Esophagus squamous epithelium (tissue), 5 donors: ENCODE measurements at regions not wholly inside any gene's neighbourhood (a gene's known extent, or its start where the extent isn't known, plus 50 kb on each side); places are given as distances from the start of the nearest gene placed in this dataset.

ENCODE experiments used
- DNase-seq: peaks from one replicate; lab custom pipeline; 2025; lab: John Stamatoyannopoulos, UW
- H3K27ac ChIP-seq, 4 donors: fragments of 200-600 bp; sonication (generic); one replicate each; pipeline ENCODE4 v1.5.1; 2016 to 2019; ENCODE audit warnings: mild to moderate bottlenecking in 1 of 4
- H3K27me3 ChIP-seq, 4 donors: fragments of 200-600 bp; sonication (generic); 1 replicate in 3 of 4; 2 replicates in 1 of 4; pipeline versions ENCODE4 v1.5.1 to v1.6.0; 2017 to 2021; ENCODE audit warnings: antibody characterized with exemption in 1 of 4
- H3K36me3 ChIP-seq, 3 donors: fragments of 200-600 bp; sonication (generic); one replicate each; pipeline ENCODE4 v1.5.1; 2016 to 2019
- H3K4me1 ChIP-seq, 3 donors: fragments of 200-600 bp; sonication (generic); one replicate each; pipeline ENCODE4 v1.5.1; 2017 to 2019
- H3K4me3 ChIP-seq, 4 donors: fragments of 200-600 bp; sonication (generic); 1 replicate in 3 of 4; 2 replicates in 1 of 4; pipeline ENCODE4 v1.5.1; 2016 to 2019; ENCODE audit warnings: mild to moderate bottlenecking in 2 of 4, moderate library complexity in 1 of 4
- H3K9me3 ChIP-seq, 3 donors: fragments of 200-600 bp; sonication (generic); one replicate each; pipeline ENCODE4 v1.5.1; 2016 to 2019
- POLR2A ChIP-seq, 4 donors: fragments of 450-650 bp; IDR thresholded peaks; one replicate each; pipeline ENCODE4 v1.6.1; 2017; ENCODE audit warnings: antibody characterized with exemption in 4 of 4, mild to moderate bottlenecking in 4 of 4, moderate library complexity in 3 of 4
- WGBS, 2 donors: methylation state at CpG; one replicate each; pipeline ENCODE4 v1.1.5; 2018; 5-methylcytosine and 5-hydroxymethylcytosine counted together
- intact Hi-C: fragments of 100-400 bp; cut with DNase I; formaldehyde crosslinking; loops from one replicate; pipeline ENCODE4 v1.15.0; 2022
- TF ChIP-seq, protein P1 (sequence below), 6 experiments: fragments of 450-650 bp in 4 of 6; fragments of 200-600 bp in 2 of 6; sonication (generic) in 2 of 6; IDR thresholded peaks; one replicate each; pipeline ENCODE4 v1.5.1; 2016 to 2019; ENCODE audit warnings: antibody characterized with exemption in 6 of 6, mild to moderate bottlenecking in 4 of 6, moderate library complexity in 4 of 6
- donor health status: DM: yes; HTN: yes; CAD: no.

DNA sequence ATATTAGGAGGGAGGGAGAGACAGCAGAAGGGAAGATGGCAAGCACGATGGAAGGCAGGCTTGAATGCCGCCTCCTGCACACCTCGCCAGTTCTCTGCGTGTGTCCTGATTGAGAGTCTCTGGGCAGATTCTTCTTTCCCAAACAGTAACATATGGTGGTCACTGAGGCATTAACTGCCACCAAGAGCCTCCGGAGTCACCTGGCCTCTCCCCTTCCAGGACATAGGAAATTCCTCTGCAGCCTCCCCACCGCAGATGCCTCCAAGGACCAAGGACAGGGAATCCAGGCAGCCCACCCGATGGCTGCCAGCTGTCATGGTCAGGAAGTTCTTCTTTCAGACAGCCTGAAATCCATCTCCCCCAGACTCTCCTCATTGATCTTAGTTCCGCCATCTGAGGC, 149.3 kb downstream of the ENGASE start:
- DNase-seq, result no peak
- Histone ChIP-seq H3K27me3 (peaks cover 0 to 86% (median 2%) of the 10 kb centered on the region in 4 donors), H3K9me3 (no peaks in the 10 kb centered on the region), H3K36me3 (no peaks in the 10 kb centered on the region), H3K27ac (no peak overlapping the region), H3K4me1 (peaks cover 0 to 28% (median 6%) of the 10 kb centered on the region in 3 donors), H3K4me3 (no peak overlapping the region)
- 69 to 73% methylated on average over 6 of the region's 8 CpGs for WGBS, 2 donors
- intact Hi-C loops, result no loop called here
- no peak for TF ChIP-seq POLR2A (IDR thresholded peaks at IDR 0.05)
- TF ChIP-seq, protein P1, sequence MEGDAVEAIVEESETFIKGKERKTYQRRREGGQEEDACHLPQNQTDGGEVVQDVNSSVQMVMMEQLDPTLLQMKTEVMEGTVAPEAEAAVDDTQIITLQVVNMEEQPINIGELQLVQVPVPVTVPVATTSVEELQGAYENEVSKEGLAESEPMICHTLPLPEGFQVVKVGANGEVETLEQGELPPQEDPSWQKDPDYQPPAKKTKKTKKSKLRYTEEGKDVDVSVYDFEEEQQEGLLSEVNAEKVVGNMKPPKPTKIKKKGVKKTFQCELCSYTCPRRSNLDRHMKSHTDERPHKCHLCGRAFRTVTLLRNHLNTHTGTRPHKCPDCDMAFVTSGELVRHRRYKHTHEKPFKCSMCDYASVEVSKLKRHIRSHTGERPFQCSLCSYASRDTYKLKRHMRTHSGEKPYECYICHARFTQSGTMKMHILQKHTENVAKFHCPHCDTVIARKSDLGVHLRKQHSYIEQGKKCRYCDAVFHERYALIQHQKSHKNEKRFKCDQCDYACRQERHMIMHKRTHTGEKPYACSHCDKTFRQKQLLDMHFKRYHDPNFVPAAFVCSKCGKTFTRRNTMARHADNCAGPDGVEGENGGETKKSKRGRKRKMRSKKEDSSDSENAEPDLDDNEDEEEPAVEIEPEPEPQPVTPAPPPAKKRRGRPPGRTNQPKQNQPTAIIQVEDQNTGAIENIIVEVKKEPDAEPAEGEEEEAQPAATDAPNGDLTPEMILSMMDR (IDR thresholded peaks at IDR 0.05), result no peak

GRCh38 chr17:79223471-79223870, 148.8 kb downstream of the ENGASE start:
- 36 to 49% methylated on average over 8 of the region's 9 CpGs for WGBS, 2 donors
- no peak for TF ChIP-seq POLR2A (IDR thresholded peaks at IDR 0.05)
- TF ChIP-seq, protein P1 (IDR thresholded peaks at IDR 0.05), result no peak
- H3K4me3 ChIP-seq, result no peak overlapping the region
- H3K27me3 ChIP-seq, result peaks cover 0 to 91% (median 2%) of the 10 kb centered on the region in 4 donors
- no peak for DNase-seq
- H3K27ac ChIP-seq, result no peak overlapping the region
- no peaks in the 10 kb centered on the region for H3K36me3 ChIP-seq
- peaks cover 0 to 25% (median 6%) of the 10 kb centered on the region in 3 donors for H3K4me1 ChIP-seq
- H3K9me3 ChIP-seq, result no peaks in the 10 kb centered on the region
- intact Hi-C loops, result no loop called here

GRCh38 chr17:79221597-79221996, 147.0 kb downstream of the ENGASE start:
- no peak overlapping the region for H3K4me3 ChIP-seq
- H3K27ac ChIP-seq, result no peak overlapping the region
- TF ChIP-seq POLR2A (IDR thresholded peaks at IDR 0.05), result no peak
- TF ChIP-seq, protein P1 (IDR thresholded peaks at IDR 0.05), result no peak
- no peak for DNase-seq
- intact Hi-C loops, result no loop called here
- peaks cover 0 to 16% (median 6%) of the 10 kb centered on the region in 3 donors for H3K4me1 ChIP-seq
- H3K36me3 ChIP-seq, result no peaks in the 10 kb centered on the region
- no peaks in the 10 kb centered on the region for H3K9me3 ChIP-seq
- peaks cover 0 to 99% (median 2%) of the 10 kb centered on the region in 4 donors for H3K27me3 ChIP-seq
- 20 to 89% methylated on average over 1 to 3 of the region's 8 CpGs for WGBS, 2 donors

- intact Hi-C loops, result no loop called here
- peaks cover 0 to 16% (median 6%) of the 10 kb centered on the region in 3 donors for H3K4me1 ChIP-seq
- no peak overlapping the region for H3K27ac ChIP-seq
- DNase-seq, result no peak
- no peak for TF ChIP-seq POLR2A (IDR thresholded peaks at IDR 0.05)
- TF ChIP-seq, protein P1 (IDR thresholded peaks at IDR 0.05), result no peak
- 5% methylated on average over 7 of the region's 21 CpGs; no CpG with 5 or more reads in 1 of the 2 donors for WGBS, 2 donors
- H3K27me3 ChIP-seq, result peaks cover 0 to 99% (median 2%) of the 10 kb centered on the region in 4 donors
- no peaks in the 10 kb centered on the region for H3K36me3 ChIP-seq
- H3K9me3 ChIP-seq, result no peaks in the 10 kb centered on the region
- peak overlapping the region in 1 of 4 donors; percentile 23 for H3K4me3 ChIP-seq
Observed at GRCh38 chr17:79220713-79221291, 146.2 kb downstream of the ENGASE start.

DNA sequence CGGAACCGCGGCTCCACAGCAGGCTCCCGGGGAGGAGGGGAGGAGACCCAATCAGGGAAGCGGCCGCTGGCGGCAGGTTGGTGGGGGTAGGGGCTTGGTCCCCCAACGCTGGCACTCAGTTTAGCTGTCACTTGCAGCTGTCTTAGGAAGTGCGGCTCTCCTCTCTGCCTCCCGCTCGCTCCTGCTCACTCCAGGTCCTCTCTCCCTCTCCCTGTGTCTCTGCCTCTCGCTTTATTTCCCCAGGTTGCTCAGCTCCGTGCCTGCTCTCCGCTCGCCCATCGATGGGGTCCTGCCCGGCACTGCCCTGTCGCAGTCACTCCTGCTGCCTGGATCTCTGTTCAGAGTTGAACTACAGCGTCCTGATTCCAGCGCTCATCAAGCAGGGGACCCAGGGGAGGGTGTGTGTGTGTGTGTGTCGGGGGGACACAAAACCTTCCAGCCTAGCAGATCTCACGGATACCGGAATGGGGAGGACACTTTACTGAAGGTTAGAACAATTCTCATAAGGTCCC, 145.6 kb downstream of the ENGASE start:
- 2 to 3% methylated on average over 11 to 14 of the region's 23 CpGs for WGBS, 2 donors
- Histone ChIP-seq H3K9me3 (no peaks in the 10 kb centered on the region), H3K27ac (no peak overlapping the region), H3K36me3 (no peaks in the 10 kb centered on the region), H3K4me3 (peak overlapping the region in 1 of 4 donors; percentile 23), H3K27me3 (peaks cover 0 to 99% (median 2%) of the 10 kb centered on the region in 4 donors), H3K4me1 (peaks cover 0 to 16% (median 6%) of the 10 kb centered on the region in 3 donors)
- DNase-seq, result no peak
- intact Hi-C loops, result no loop called here
- no peak for TF ChIP-seq POLR2A (IDR thresholded peaks at IDR 0.05)
- TF ChIP-seq, protein P1 (IDR thresholded peaks at IDR 0.05), result no peak
